Ectodermal cell (in vitro differentiated cells): ENCODE measurements at regions not wholly inside any gene's neighbourhood (a gene's known extent, or its start where the extent isn't known, plus 50 kb on each side); places are given as distances from the start of the nearest gene placed in this dataset.
"Not testable (repeated sequence)": the region's sequence is repeated elsewhere in the genome, so short reads cannot be mapped to it uniquely, and the experiment has no call there.

Experiments
- H3K27ac ChIP-seq: 2 replicates; pipeline ENCODE4 v1.7.0; 2013; ENCODE audit warnings: mild to moderate bottlenecking, low read depth, low read length; ENCODE audit not compliant: insufficient read depth, poor library complexity, severe bottlenecking
- H3K27me3 ChIP-seq: 2 replicates; pipeline ENCODE4 v1.7.0; 2013; ENCODE audit warnings: mild to moderate bottlenecking, low read length; ENCODE audit not compliant: insufficient read depth, control insufficient read depth, poor library complexity, severe bottlenecking
- H3K36me3 ChIP-seq: one replicate; pipeline ENCODE4 v1.7.0; 2013; ENCODE audit warnings: low read length; ENCODE audit not compliant: control insufficient read depth, insufficient read depth
- H3K4me1 ChIP-seq: one replicate; pipeline ENCODE4 v1.7.0; 2013; ENCODE audit warnings: low read length; ENCODE audit not compliant: control insufficient read depth, insufficient read depth
- H3K4me3 ChIP-seq: 2 replicates; pipeline ENCODE4 v1.7.0; 2013; ENCODE audit warnings: low read depth, low read length, control low read depth; ENCODE audit not compliant: insufficient read depth
- H3K9me3 ChIP-seq: 2 replicates; pipeline ENCODE4 v1.7.0; 2013; ENCODE audit warnings: mild to moderate bottlenecking, low read length, moderate library complexity; ENCODE audit not compliant: control insufficient read depth
- WGBS, 2 experiments: methylation state at CpG; one replicate each; pipeline ENCODE4 v1.1.7; 2013; ENCODE audit warnings: missing lambda C conversion rate in 2 of 2; 5-methylcytosine and 5-hydroxymethylcytosine counted together

- H3K4me1 ChIP-seq = no peaks in the 10 kb centered on the region
- no peaks in the 10 kb centered on the region for H3K27me3 ChIP-seq
- no peak overlapping the region for H3K4me3 ChIP-seq
- H3K36me3 ChIP-seq = no peaks in the 10 kb centered on the region
- no peaks in the 10 kb centered on the region for H3K9me3 ChIP-seq
- no peak overlapping the region for H3K27ac ChIP-seq
- 92 to 100% methylated on average over 2 of the region's 2 CpGs for WGBS, 2 experiments
Observed at GRCh38 chr5:116787570-116787969, 212.9 kb upstream of the SEMA6A start.

- Histone ChIP-seq H3K4me3 (no peak overlapping the region), H3K27ac (no peak overlapping the region), H3K36me3 (no peaks in the 10 kb centered on the region), H3K27me3 (no peaks in the 10 kb centered on the region), H3K4me1 (no peaks in the 10 kb centered on the region), H3K9me3 (no peaks in the 10 kb centered on the region)
- 91 to 94% methylated on average over 3 of the region's 4 CpGs for WGBS, 2 experiments
Observed at GRCh38 chr5:116785106-116785505, 210.5 kb upstream of the SEMA6A start.

- Histone ChIP-seq H3K4me1 (peaks cover 10% of the 10 kb centered on the region), H3K27me3 (peaks cover 44% of the 10 kb centered on the region), H3K9me3 (no peaks in the 10 kb centered on the region), H3K36me3 (no peaks in the 10 kb centered on the region), H3K4me3 (no peak overlapping the region), H3K27ac (no peak overlapping the region)
- WGBS, 2 experiments = 79% methylated on average over 6 of the region's 6 CpGs
Observed at GRCh38 chr5:116779846-116780245, 205.2 kb upstream of the SEMA6A start.

GRCh38 chr5:116778651-116779280 is 204.1 kb upstream of the SEMA6A start:
- H3K4me3 ChIP-seq = no peak overlapping the region
- no peaks in the 10 kb centered on the region for H3K36me3 ChIP-seq
- 90 to 100% methylated on average over 1 to 2 of the region's 2 CpGs for WGBS, 2 experiments
- H3K27me3 ChIP-seq = peaks cover 55% of the 10 kb centered on the region
- no peak overlapping the region for H3K27ac ChIP-seq
- H3K4me1 ChIP-seq = peaks cover 10% of the 10 kb centered on the region
- no peaks in the 10 kb centered on the region for H3K9me3 ChIP-seq

- H3K27me3 ChIP-seq = peaks cover 62% of the 10 kb centered on the region
- no peak overlapping the region for H3K4me3 ChIP-seq
- peaks cover 10% of the 10 kb centered on the region for H3K4me1 ChIP-seq
- H3K36me3 ChIP-seq = no peaks in the 10 kb centered on the region
- no peaks in the 10 kb centered on the region for H3K9me3 ChIP-seq
- WGBS, 2 experiments = 5 to 14% methylated on average over 10 of the region's 10 CpGs
- H3K27ac ChIP-seq = no peak overlapping the region
Observed at GRCh38 chr5:116778032-116778431, 203.4 kb upstream of the SEMA6A start.

- Histone ChIP-seq H3K27ac (no peak overlapping the region), H3K36me3 (no peaks in the 10 kb centered on the region), H3K4me1 (peaks cover 10% of the 10 kb centered on the region), H3K9me3 (no peaks in the 10 kb centered on the region), H3K4me3 (no peak overlapping the region), H3K27me3 (peaks cover 81% of the 10 kb centered on the region)
- 9 to 13% methylated on average over 5 of the region's 5 CpGs for WGBS, 2 experiments
Observed at GRCh38 chr5:116773926-116774325, 199.3 kb upstream of the SEMA6A start.

- H3K27ac ChIP-seq = no peak overlapping the region
- WGBS, 2 experiments = 81 to 83% methylated on average over 3 of the region's 3 CpGs
- H3K9me3 ChIP-seq = no peaks in the 10 kb centered on the region
- H3K27me3 ChIP-seq = peaks cover 70% of the 10 kb centered on the region
- H3K4me1 ChIP-seq = peaks cover under 1% of the 10 kb centered on the region
- H3K36me3 ChIP-seq = no peaks in the 10 kb centered on the region
- H3K4me3 ChIP-seq = no peak overlapping the region
Observed at GRCh38 chr5:116772806-116773205, 198.2 kb upstream of the SEMA6A start.

DNA sequence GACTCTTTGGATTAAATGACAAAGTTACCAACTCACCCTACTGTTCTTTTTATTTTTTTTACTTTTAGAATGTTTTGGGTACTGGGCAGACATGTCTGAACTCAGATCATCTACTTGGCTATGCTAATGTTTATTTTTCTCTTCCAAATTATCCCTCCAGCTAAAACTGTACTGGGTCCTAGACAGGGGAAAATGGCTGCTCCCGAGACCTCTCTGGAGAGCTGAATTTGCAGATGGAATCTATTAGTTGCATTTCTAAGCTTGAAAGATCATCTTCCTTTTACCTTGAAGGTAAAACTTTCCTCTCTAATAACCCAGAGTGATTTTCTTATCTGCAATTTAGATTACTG is 197.5 kb upstream of the SEMA6A start:
- Histone ChIP-seq H3K27ac (no peak overlapping the region), H3K36me3 (no peaks in the 10 kb centered on the region), H3K27me3 (peaks cover 63% of the 10 kb centered on the region), H3K4me3 (no peak overlapping the region), H3K4me1 (no peaks in the 10 kb centered on the region), H3K9me3 (no peaks in the 10 kb centered on the region)
- WGBS, 2 experiments = 100% methylated on average over 1 of the region's 1 CpG; no CpG with 5 or more reads in 1 of the 2 experiments

DNA sequence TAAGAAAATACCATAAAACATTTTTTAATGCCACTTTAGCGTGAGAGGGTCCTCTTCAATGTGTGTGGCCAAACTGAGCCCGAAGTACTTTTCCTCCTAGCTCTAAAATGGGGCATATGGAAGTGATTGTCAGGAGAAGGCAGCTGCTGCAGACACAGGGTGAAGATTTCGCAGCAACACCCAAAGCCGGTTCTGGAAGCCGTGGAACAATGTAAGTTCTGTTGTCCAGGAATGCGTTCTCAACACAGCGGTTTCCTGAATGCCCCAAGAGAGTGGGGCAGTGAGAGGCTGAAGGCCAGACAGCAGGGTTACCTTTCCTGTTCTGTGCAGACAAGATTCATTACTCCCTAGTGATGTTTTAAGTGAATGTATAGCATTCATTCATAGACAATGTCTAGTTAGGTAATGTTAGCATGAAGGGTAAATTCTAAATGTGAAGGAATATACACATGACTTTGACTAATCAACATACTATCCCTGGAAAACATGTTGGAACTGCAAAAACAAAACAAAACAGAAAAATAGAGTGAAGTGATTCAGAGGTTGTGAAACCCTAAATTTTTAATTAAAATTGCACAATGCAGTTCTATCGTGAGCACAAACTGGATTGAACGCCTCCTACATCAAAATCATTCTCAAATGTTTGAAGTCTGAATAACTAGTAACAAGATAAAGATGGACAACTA is 197.0 kb upstream of the SEMA6A start:
- Histone ChIP-seq H3K4me3 (no peak overlapping the region), H3K27ac (no peak overlapping the region), H3K36me3 (no peaks in the 10 kb centered on the region), H3K4me1 (no peaks in the 10 kb centered on the region), H3K27me3 (peaks cover 58% of the 10 kb centered on the region), H3K9me3 (no peaks in the 10 kb centered on the region)
- WGBS, 2 experiments = 86 to 87% methylated on average over 8 to 9 of the region's 9 CpGs

DNA sequence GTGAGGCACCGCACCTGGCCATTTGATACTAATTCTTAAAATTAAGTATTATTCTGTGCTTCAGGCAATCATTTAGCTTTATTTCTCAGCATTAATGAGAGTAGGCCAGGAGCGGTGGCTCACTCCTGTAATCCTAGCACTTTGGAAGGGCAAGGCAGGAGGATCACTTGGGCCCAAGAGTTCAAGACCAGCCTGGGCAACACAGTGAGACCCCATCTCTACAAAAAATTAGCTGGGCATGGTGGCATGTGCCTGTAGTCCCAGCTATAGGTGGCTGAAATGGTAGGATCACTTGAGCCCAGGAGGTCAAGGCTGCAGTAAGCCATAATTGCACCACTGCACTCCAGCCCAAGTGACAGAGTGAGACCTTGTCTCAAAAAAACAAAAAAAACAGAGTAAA is 195.3 kb upstream of the SEMA6A start:
- H3K27ac ChIP-seq, H3K4me3 ChIP-seq, H3K4me1 ChIP-seq, H3K9me3 ChIP-seq, H3K36me3 ChIP-seq: not testable (repeated sequence)
- 97 to 98% methylated on average over 2 of the region's 2 CpGs for WGBS, 2 experiments
- peaks cover 44% of the 10 kb centered on the region for H3K27me3 ChIP-seq
